DMS 273 (cell line): ENCODE measurements at regions not wholly inside any gene's neighbourhood (a gene's known extent, or its start where the extent isn't known, plus 50 kb on each side); places are given as distances from the start of the nearest gene placed in this dataset.

ENCODE experiments used
- DNase-seq: peaks from one replicate; lab custom pipeline; 2025; ENCODE audit not compliant: unreplicated experiment; lab: John Stamatoyannopoulos, UW

- DNase-seq, result no peak
Observed at GRCh38 chr5:167895899-167896659, 395.4 kb upstream of the WWC1 start.

GRCh38 chr5:167896814-167897213, 394.6 kb upstream of the WWC1 start:
- DNase-seq, result no peak

- DNase-seq, result no peak
Observed at GRCh38 chr5:167897371-167897770, 394.1 kb upstream of the WWC1 start.

GRCh38 chr5:167898361-167899042, 392.9 kb upstream of the WWC1 start:
- DNase-seq, result no peak

GRCh38 chr5:167899490-167900070, 391.9 kb upstream of the WWC1 start:
- DNase-seq, result no peak

GRCh38 chr5:167900340-167900935, 391.0 kb upstream of the WWC1 start:
- DNase-seq, result no peak

GRCh38 chr5:167902298-167902697, 389.1 kb upstream of the WWC1 start:
- no peak for DNase-seq

GRCh38 chr5:167903243-167903642, 388.2 kb upstream of the WWC1 start:
- no peak for DNase-seq

- no peak for DNase-seq
Observed at GRCh38 chr5:167903659-167904058, 387.8 kb upstream of the WWC1 start.

- no peak for DNase-seq
Observed at GRCh38 chr5:167905919-167906853, 385.3 kb upstream of the WWC1 start.

- DNase-seq, result no peak
Observed at GRCh38 chr5:167908606-167909005, 382.8 kb upstream of the WWC1 start.

GRCh38 chr5:167912941-167913665, 378.3 kb upstream of the WWC1 start:
- no peak for DNase-seq

- DNase-seq, result no peak
Observed at GRCh38 chr5:167915237-167915636, 376.2 kb upstream of the WWC1 start.

- no peak for DNase-seq
Observed at GRCh38 chr5:167916261-167916691, 375.2 kb upstream of the WWC1 start.

GRCh38 chr5:167916706-167917105, 374.7 kb upstream of the WWC1 start:
- no peak for DNase-seq

GRCh38 chr5:167918184-167918812, 373.1 kb upstream of the WWC1 start:
- DNase-seq, result no peak

GRCh38 chr5:167918813-167919483, 372.5 kb upstream of the WWC1 start:
- DNase-seq, result no peak

GRCh38 chr5:167920589-167920988, 370.9 kb upstream of the WWC1 start:
- no peak for DNase-seq

GRCh38 chr5:167921796-167922195, 369.6 kb upstream of the WWC1 start:
- DNase-seq, result no peak
